ENCODE measurements at regions not wholly inside any gene's neighbourhood (a gene's known extent, or its start where the extent isn't known, plus 50 kb on each side); places are given as distances from the start of the nearest gene placed in this dataset.

DNA sequence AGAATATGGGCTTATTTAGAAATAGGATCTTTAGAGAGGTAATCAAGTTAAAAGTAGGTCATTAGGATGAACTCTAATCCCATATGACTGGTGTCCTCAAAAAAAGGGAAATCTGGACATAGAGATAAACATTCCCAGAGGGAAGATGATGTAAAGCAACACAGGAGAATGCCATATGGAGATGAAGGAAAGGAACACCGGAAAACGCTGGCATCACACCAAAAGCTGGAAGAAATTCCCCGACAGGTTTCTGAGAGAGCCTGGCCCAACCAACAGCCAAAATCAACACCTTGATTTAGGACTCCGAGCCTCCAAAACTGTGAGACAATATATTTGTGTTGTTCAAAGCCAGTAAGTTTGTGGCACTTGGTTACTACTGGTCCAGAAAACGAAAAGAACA is 296.7 kb downstream of the DSEL start:
- no peak overlapping the region for H3K27ac Mint-ChIP-seq
- H3K4me3 Mint-ChIP-seq = no peak overlapping the region
- ATAC-seq (replicated peaks in 1 of 4) (no peak), DNase-seq (no peak)
- no peaks in the 10 kb centered on the region for H3K9me3 ChIP-seq
- no peaks in the 10 kb centered on the region for H3K4me1 ChIP-seq (ENCODE audit: control insufficient read depth in 1 of 2, extremely low read depth in 1 of 2, insufficient read depth in 2 of 2, low read length in 2 of 2)
- no peak overlapping the region for H3K4me3 ChIP-seq (ENCODE audit: control insufficient read depth in 1 of 2, extremely low read depth in 1 of 2, low read length in 1 of 2)
- ChIA-PET POLR2A (interaction anchor here in 1 of 2 donors (0.7 kb wide), 1 partner anchor 52 kb away, joined by 3 read pairs; no protein-coding TSS in a partner anchor), CTCF (no interaction called here)
- 56% methylated on average over 1 of the region's 5 CpGs for WGBS (ENCODE audit: insufficient coverage)
- H3K27ac ChIP-seq (ENCODE audit: low read length) = no peak overlapping the region
- H3K36me3 Mint-ChIP-seq = no peaks in the 10 kb centered on the region
- no peaks in the 10 kb centered on the region for H3K4me1 Mint-ChIP-seq
- H3K27me3 ChIP-seq (replicated peaks in 1 of 2; ENCODE audit: control insufficient read depth in 2 of 2, extremely low read depth in 1 of 2, insufficient read depth in 2 of 2, low read length in 1 of 2) = no peaks in the 10 kb centered on the region
- no peaks in the 10 kb centered on the region for H3K9me3 Mint-ChIP-seq
- H3K36me3 ChIP-seq (ENCODE audit: control insufficient read depth in 2 of 2, extremely low read depth in 1 of 2, insufficient read depth in 1 of 2, low read length in 1 of 2) = no peaks in the 10 kb centered on the region
- H3K27me3 Mint-ChIP-seq = peaks cover 0 to 3% of the 10 kb centered on the region in 2 donors

DNA sequence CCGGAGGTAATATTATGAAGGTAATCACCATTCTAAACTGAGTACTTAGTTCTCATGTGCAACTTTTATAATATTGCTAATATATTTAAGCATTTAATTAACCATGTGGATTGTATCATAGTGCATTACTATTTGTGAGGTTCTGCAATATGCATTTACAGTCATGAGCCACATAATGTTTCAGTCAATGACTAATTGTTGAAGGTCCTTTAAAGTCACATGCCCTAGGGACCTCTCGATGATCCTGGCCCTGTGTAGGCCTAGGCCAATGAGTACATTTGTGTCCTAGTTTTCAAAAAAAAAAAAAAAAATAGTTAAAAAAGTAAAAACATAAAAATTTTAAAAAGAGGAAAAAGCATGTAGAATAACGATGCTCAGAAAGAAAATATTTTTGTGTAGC is 298.0 kb downstream of the DSEL start:
- CTCF ChIA-PET = interaction anchor here (0.7 to 1.2 kb wide), 11 partner anchors 22 to 1458 kb away, joined by 3 to 8 read pairs (median 4); no protein-coding TSS in a partner anchor
- H3K27me3 ChIP-seq (replicated peaks in 1 of 2; ENCODE audit: control insufficient read depth in 2 of 2, extremely low read depth in 1 of 2, insufficient read depth in 2 of 2, low read length in 1 of 2) = no peaks in the 10 kb centered on the region
- 50% methylated on average over 1 of the region's 3 CpGs for WGBS (ENCODE audit: insufficient coverage)
- Mint-ChIP-seq H3K36me3 (no peaks in the 10 kb centered on the region), H3K4me3 (no peak overlapping the region), H3K27ac (no peak overlapping the region), H3K4me1 (no peaks in the 10 kb centered on the region), H3K9me3 (no peaks in the 10 kb centered on the region), H3K27me3 (peaks cover 0 to 3% of the 10 kb centered on the region in 2 donors)
- no peaks in the 10 kb centered on the region for H3K4me1 ChIP-seq (ENCODE audit: control insufficient read depth in 1 of 2, extremely low read depth in 1 of 2, insufficient read depth in 2 of 2, low read length in 2 of 2)
- H3K9me3 ChIP-seq = no peaks in the 10 kb centered on the region
- POLR2A ChIA-PET = interaction anchor here in 1 of 2 donors (0.6 kb wide), 2 partner anchors 1180 to 1418 kb away, joined by 3 to 5 read pairs; no protein-coding TSS in a partner anchor
- H3K27ac ChIP-seq (ENCODE audit: low read length) = no peak overlapping the region
- DNase-seq (no peak), ATAC-seq (replicated peaks in 1 of 4) (no peak)
- no peak overlapping the region for H3K4me3 ChIP-seq (ENCODE audit: control insufficient read depth in 1 of 2, extremely low read depth in 1 of 2, low read length in 1 of 2)
- no peaks in the 10 kb centered on the region for H3K36me3 ChIP-seq (ENCODE audit: control insufficient read depth in 2 of 2, extremely low read depth in 1 of 2, insufficient read depth in 1 of 2, low read length in 1 of 2)

DNA sequence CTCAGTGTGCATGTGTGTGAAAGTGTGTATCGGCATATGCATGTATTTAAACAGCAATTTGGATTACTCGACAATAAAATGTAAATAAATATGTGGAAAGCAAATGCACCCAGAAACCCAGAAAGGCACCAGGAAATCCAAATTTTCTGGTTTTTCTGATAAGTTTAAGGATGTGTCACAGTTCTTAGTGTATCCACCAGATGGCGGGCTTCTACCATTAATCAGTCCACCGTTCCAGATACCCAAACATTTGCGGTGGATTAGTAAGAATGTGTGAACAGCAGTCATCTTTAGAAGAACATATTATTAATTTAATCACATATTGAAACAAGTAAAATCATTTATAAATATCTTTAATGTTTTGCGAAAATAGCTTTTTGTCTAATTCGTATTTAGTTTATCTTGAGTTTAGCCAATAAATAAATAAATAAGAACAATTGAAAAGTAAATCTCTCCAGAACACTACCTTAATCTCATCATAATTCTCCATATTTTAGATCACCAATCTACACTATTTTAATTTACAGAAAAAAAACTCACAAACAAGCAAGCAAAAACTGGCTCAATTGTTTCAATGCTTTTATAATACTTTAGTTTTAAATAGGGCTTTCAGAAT is 298.9 kb downstream of the DSEL start:
- DNase-seq = peak in 32 of 35 experiments; percentile 14 to 77 (median 44)
- 0% methylated on average over 1 of the region's 7 CpGs for WGBS (ENCODE audit: insufficient coverage)
- Histone ChIP-seq H3K36me3 (ENCODE audit: control insufficient read depth in 2 of 2, extremely low read depth in 1 of 2, insufficient read depth in 1 of 2, low read length in 1 of 2) (no peaks in the 10 kb centered on the region), H3K9me3 (no peaks in the 10 kb centered on the region), H3K4me3 (ENCODE audit: control insufficient read depth in 1 of 2, extremely low read depth in 1 of 2, low read length in 1 of 2) (no peak overlapping the region), H3K27me3 (replicated peaks in 1 of 2; ENCODE audit: control insufficient read depth in 2 of 2, extremely low read depth in 1 of 2, insufficient read depth in 2 of 2, low read length in 1 of 2) (no peaks in the 10 kb centered on the region), H3K27ac (ENCODE audit: low read length) (no peak overlapping the region), H3K4me1 (ENCODE audit: control insufficient read depth in 1 of 2, extremely low read depth in 1 of 2, insufficient read depth in 2 of 2, low read length in 2 of 2) (no peaks in the 10 kb centered on the region)
- Mint-ChIP-seq H3K27me3 (peaks cover 0 to 3% of the 10 kb centered on the region in 2 donors), H3K4me1 (no peaks in the 10 kb centered on the region), H3K36me3 (no peaks in the 10 kb centered on the region), H3K27ac (no peak overlapping the region), H3K4me3 (no peak overlapping the region), H3K9me3 (no peaks in the 10 kb centered on the region)
- ChIA-PET CTCF (interaction anchor here (0.6 to 2.3 kb wide), 4 partner anchors 9 to 1443 kb away, joined by 3 to 12 read pairs (median 4); no protein-coding TSS in a partner anchor), POLR2A (interaction anchor here in 1 of 2 donors (0.6 kb wide), 1 partner anchor 24 kb away, joined by 3 read pairs; no protein-coding TSS in a partner anchor)
- peak; percentile 63 to 79 (median 68) for ATAC-seq (replicated peaks in 1 of 4)

DNA sequence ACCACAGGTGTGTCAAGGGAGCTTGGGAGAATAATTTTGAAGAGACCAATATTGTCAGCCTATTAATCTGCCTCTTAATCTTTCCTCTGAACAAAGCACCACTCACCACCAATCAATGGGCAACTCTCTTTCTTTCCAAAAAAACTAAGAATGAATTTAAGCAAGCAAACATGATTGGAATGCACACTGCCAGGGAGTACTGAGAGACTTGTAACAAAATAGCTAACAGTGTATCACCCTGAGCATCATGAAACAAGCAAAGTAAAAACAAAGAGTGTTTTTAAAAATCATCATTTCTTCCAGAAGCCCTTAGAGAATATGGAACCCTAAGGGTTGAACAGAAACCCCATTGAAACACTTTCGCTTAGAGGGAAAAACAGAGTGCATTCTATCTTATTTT is 299.7 kb downstream of the DSEL start:
- POLR2A ChIA-PET = no interaction called here
- H3K27me3 Mint-ChIP-seq = peaks cover 0 to 3% of the 10 kb centered on the region in 2 donors

DNA sequence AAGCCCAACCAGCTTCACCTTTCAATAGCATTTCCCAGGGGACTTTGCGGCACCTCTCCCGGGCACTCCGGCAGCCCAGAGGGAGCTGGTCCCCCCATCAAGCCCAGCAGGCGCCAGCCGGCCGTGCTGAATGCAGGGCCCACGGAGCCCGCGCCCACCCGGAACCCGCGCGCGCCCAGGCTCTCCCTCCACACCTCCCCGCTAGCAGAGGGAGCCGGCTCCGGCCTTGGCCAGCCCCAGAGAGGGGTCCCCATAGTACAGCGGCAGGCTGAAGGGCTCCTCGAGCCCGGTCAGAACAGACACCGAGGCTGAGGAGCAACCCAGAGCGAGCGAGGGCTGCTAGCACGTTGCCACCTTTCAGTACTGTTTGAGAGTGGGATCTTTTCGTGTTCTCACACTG is 300.8 kb downstream of the DSEL start:
- Mint-ChIP-seq H3K36me3 (no peaks in the 10 kb centered on the region), H3K27me3 (peaks cover 0 to 7% of the 10 kb centered on the region in 2 donors), H3K4me3 (no peak overlapping the region), H3K4me1 (no peaks in the 10 kb centered on the region), H3K27ac (no peak overlapping the region), H3K9me3 (no peaks in the 10 kb centered on the region)
- ATAC-seq (replicated peaks in 1 of 4) (no peak), DNase-seq (no peak)
- H3K36me3 ChIP-seq (ENCODE audit: control insufficient read depth in 2 of 2, extremely low read depth in 1 of 2, insufficient read depth in 1 of 2, low read length in 1 of 2) = no peaks in the 10 kb centered on the region
- H3K27ac ChIP-seq (ENCODE audit: low read length) = no peak overlapping the region
- H3K4me3 ChIP-seq (ENCODE audit: control insufficient read depth in 1 of 2, extremely low read depth in 1 of 2, low read length in 1 of 2) = no peak overlapping the region
- POLR2A ChIA-PET = interaction anchor here in 1 of 2 donors (0.7 kb wide), 1 partner anchor 1456 kb away, joined by 3 read pairs; no protein-coding TSS in a partner anchor
- WGBS (ENCODE audit: insufficient coverage) = 97% methylated on average over 6 of the region's 25 CpGs
- no peaks in the 10 kb centered on the region for H3K27me3 ChIP-seq (replicated peaks in 1 of 2; ENCODE audit: control insufficient read depth in 2 of 2, extremely low read depth in 1 of 2, insufficient read depth in 2 of 2, low read length in 1 of 2)
- CTCF ChIA-PET = interaction anchor here (0.7 to 1.6 kb wide), 5 partner anchors 9 to 1440 kb away, joined by 3 to 4 read pairs (median 3); no protein-coding TSS in a partner anchor
- no peaks in the 10 kb centered on the region for H3K9me3 ChIP-seq
- no peaks in the 10 kb centered on the region for H3K4me1 ChIP-seq (ENCODE audit: control insufficient read depth in 1 of 2, extremely low read depth in 1 of 2, insufficient read depth in 2 of 2, low read length in 2 of 2)

More for the DNA sequence above, 299.7 kb downstream of the DSEL start:
- H3K4me1 ChIP-seq (ENCODE audit: control insufficient read depth in 1 of 2, extremely low read depth in 1 of 2, insufficient read depth in 2 of 2, low read length in 2 of 2) = no peaks in the 10 kb centered on the region
- no peaks in the 10 kb centered on the region for H3K9me3 Mint-ChIP-seq
- H3K27ac Mint-ChIP-seq = no peak overlapping the region
- DNase-seq (no peak), ATAC-seq (replicated peaks in 1 of 4) (no peak)
- no peak overlapping the region for H3K4me3 Mint-ChIP-seq
- no peaks in the 10 kb centered on the region for H3K4me1 Mint-ChIP-seq
- H3K27ac ChIP-seq (ENCODE audit: low read length) = no peak overlapping the region
- H3K27me3 ChIP-seq (replicated peaks in 1 of 2; ENCODE audit: control insufficient read depth in 2 of 2, extremely low read depth in 1 of 2, insufficient read depth in 2 of 2, low read length in 1 of 2) = no peaks in the 10 kb centered on the region
- no peaks in the 10 kb centered on the region for H3K36me3 ChIP-seq (ENCODE audit: control insufficient read depth in 2 of 2, extremely low read depth in 1 of 2, insufficient read depth in 1 of 2, low read length in 1 of 2)
- CTCF ChIA-PET = interaction anchor here (0.6 to 2.3 kb wide), 4 partner anchors 8 to 1460 kb away, joined by 3 to 12 read pairs (median 4); no protein-coding TSS in a partner anchor
- WGBS (ENCODE audit: insufficient coverage) = no CpG with 5 or more reads among the region's 1 CpG
- no peaks in the 10 kb centered on the region for H3K36me3 Mint-ChIP-seq
- H3K9me3 ChIP-seq = no peaks in the 10 kb centered on the region
- H3K4me3 ChIP-seq (ENCODE audit: control insufficient read depth in 1 of 2, extremely low read depth in 1 of 2, low read length in 1 of 2) = no peak overlapping the region

DNA sequence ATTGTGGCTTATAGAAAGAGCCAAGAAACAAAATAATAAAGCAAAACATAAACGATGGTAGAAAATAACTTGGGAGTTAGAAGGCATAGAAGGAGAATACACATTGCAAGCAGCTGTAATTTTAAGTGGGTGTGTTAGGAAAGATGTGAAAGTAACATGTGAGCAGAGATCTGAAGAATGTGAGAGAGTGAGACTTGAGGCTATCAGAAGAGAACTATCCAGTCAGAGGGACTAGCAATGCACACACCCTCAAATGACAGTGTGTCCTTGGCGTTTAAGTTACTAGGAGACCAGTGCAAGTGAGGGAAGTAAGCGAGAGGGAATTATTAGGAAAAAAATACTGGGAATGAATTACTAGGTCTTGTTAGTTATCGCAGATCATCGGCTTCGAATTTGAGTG is 304.9 kb downstream of the DSEL start:
- Histone ChIP-seq H3K27me3 (replicated peaks in 1 of 2; ENCODE audit: control insufficient read depth in 2 of 2, extremely low read depth in 1 of 2, insufficient read depth in 2 of 2, low read length in 1 of 2) (no peaks in the 10 kb centered on the region), H3K4me1 (ENCODE audit: control insufficient read depth in 1 of 2, extremely low read depth in 1 of 2, insufficient read depth in 2 of 2, low read length in 2 of 2) (no peaks in the 10 kb centered on the region), H3K4me3 (ENCODE audit: control insufficient read depth in 1 of 2, extremely low read depth in 1 of 2, low read length in 1 of 2) (no peak overlapping the region), H3K9me3 (no peaks in the 10 kb centered on the region), H3K27ac (ENCODE audit: low read length) (no peak overlapping the region), H3K36me3 (ENCODE audit: control insufficient read depth in 2 of 2, extremely low read depth in 1 of 2, insufficient read depth in 1 of 2, low read length in 1 of 2) (no peaks in the 10 kb centered on the region)
- CTCF ChIA-PET = no interaction called here
- Mint-ChIP-seq H3K36me3 (no peaks in the 10 kb centered on the region), H3K4me3 (no peak overlapping the region), H3K9me3 (no peaks in the 10 kb centered on the region), H3K4me1 (no peaks in the 10 kb centered on the region), H3K27me3 (peaks cover 0 to 5% of the 10 kb centered on the region in 2 donors), H3K27ac (no peak overlapping the region)
- WGBS (ENCODE audit: insufficient coverage) = 87% methylated on average over 5 of the region's 6 CpGs
- ATAC-seq (replicated peaks in 1 of 4) (no peak), DNase-seq (no peak)
- POLR2A ChIA-PET = no interaction called here

Data from T-cell (primary cell).